Hematopoietic multipotent progenitor cell treated with erythropoietin and hydrocortisone succinate and interleukin-3 and kit ligand, for 17 days (in vitro differentiated cells): ENCODE measurements at regions not wholly inside any gene's neighbourhood (a gene's known extent, or its start where the extent isn't known, plus 50 kb on each side); places are given as distances from the start of the nearest gene placed in this dataset.
"Not testable (repeated sequence)": the region's sequence is repeated elsewhere in the genome, so short reads cannot be mapped to it uniquely, and the experiment has no call there.

ENCODE experiments used
- DNase-seq: peaks from one replicate; pipeline ENCODE4 v3.0.0-alpha.2; 2015; ENCODE audit warnings: low spot score

- DNase-seq: no peak
Measured at GRCh38 chr9:94033383-94033782, 50.9 kb upstream of the PTPDC1 start.

GRCh38 chr9:94031946-94032345, 52.3 kb upstream of the PTPDC1 start:
- no peak for DNase-seq

- DNase-seq: no peak
Measured at GRCh38 chr9:94031380-94031779, 52.9 kb upstream of the PTPDC1 start.

DNA sequence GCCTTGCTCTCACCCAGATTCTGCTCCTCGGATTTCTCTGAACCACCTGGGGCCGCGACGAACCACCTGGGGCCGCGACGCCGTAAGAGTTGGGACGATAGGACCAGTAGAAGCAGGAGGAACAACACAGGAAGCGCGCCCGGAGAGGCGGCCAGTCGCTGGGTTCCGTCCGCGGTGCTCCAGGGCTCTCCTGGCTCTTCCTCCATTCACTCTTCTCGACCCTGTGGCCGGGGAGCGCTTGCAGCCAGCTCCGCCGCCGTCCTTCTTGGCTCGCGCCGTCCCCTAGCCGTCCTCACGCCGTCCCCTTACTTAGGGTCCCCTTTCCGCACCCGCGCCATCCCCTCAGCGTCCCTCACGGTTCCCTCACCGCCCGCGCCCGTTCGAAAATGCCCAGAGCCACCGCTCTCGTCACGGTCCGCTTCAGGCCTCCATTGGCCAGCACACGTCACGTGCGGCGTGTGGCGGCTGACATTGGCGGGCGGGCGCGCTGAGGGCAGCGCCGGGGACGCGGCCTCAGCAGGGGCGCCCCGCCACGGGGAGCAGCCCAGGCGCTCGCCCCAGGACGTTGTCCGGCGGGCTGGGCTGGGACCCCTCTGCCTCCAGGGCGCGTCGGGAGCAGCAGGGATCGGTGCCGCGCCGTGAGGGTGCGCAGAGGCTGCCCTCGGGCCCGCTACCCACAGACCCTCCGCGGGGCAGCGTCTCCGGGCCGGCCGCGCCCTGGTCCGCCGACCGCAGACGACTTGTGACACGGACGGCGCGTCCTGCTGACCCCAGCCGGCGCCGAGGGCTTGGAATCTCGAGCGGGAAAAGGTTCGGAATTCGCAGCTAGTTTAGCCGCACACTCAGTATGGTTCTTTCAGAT, 53.7 kb upstream of the PTPDC1 start:
- peak; percentile 57 for DNase-seq

GRCh38 chr9:94029932-94030317, 54.3 kb upstream of the PTPDC1 start:
- no peak for DNase-seq

- DNase-seq: no peak
Measured at GRCh38 chr9:94026816-94027215, 57.4 kb upstream of the PTPDC1 start.

GRCh38 chr9:94022476-94022875, 61.8 kb upstream of the PTPDC1 start:
- not testable (repeated sequence) for DNase-seq

DNA sequence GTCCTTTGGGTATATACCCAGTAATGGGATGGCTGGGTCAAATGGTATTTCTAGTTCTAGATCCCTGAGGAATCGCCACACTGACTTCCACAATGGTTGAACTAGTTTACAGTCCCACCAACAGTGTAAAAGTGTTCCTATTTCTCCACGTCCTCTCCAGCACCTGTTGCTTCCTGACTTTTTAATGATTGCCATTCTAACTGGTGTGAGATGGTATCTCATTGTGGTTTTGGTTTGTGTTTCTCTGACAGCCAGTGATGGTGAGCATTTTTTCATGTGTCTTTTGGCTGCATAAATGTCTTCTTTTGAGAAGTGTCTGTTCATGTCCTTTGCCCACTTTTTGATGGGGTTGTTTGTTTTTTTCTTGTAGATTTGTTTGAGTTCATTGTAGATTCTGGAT, 63.4 kb upstream of the PTPDC1 start:
- DNase-seq: not testable (repeated sequence)

DNA sequence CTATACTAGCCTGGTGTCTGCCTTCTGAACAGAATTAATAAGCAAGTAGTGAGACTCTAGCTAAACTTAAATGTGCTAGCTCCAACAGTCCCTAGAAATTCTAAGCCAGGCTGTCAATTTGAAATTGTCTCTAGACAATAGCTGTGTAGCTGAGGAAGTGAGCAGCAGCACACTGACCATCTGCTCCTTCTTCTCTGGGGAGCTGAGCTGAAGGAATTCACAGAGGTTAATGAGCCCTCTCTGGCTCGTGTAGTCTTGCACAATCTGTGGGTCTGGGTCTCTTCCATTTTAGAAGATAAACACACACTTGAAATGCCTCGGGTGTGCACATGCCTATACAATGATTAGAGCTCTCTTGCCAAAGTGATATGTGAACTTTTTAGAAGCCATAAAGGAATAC, 63.5 kb upstream of the BARX1 start:
- no peak for DNase-seq

GRCh38 chr9:94017939-94018531, 62.9 kb upstream of the BARX1 start:
- no peak for DNase-seq

GRCh38 chr9:94016744-94017143, 61.6 kb upstream of the BARX1 start:
- DNase-seq: no peak

GRCh38 chr9:94014920-94015319, 59.8 kb upstream of the BARX1 start:
- no peak for DNase-seq

- DNase-seq: no peak
Measured at GRCh38 chr9:94014066-94014654, 59.0 kb upstream of the BARX1 start.

GRCh38 chr9:94010980-94011533, 55.9 kb upstream of the BARX1 start:
- DNase-seq: no peak

GRCh38 chr9:94005272-94005901, 50.2 kb upstream of the BARX1 start:
- DNase-seq: no peak
